ENCODE measurements at regions not wholly inside any gene's neighbourhood (a gene's known extent, or its start where the extent isn't known, plus 50 kb on each side); places are given as distances from the start of the nearest gene placed in this dataset.

DNA sequence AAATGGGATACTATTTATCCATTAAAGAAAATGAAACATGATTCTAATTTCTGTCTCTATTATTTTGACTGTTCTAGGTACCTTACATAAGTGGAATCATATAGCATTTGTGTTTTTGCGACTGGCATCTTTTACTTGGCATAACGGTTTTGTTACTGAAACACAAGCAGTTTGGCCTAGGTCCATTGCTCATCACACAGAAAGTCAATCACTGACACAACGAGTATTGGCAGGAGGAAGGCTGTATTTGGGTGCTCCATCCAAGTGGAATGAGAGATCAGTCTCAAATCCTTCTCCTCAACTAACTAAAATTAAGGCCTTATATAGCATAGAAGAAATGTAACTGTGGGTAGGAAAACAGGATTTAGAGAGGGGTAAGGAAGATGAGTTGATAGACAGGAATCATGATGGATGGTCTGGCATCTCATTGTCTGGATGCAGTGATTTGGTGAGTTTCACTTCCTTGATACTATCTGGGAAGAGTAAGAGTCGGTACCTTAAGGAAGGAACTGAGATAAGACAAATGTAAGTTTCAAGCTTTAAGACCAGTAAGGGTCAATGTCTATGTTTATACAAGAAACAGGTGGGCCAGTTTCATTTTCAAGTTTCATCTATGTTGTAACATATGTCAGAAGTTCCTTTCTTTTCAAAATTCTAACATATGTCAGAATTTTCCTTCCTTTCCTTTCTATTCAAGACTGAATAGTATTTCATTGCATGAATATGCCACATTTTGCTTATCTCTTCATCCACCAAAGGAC is 276.9 kb upstream of the RAB6C start:
- no peak for TF ChIP-seq ZNF274 (IDR thresholded peaks at IDR 0.05; ENCODE audit: low read depth, low read length)
- no peak overlapping the region for H3K4me3 ChIP-seq (ENCODE audit: low read length)

DNA sequence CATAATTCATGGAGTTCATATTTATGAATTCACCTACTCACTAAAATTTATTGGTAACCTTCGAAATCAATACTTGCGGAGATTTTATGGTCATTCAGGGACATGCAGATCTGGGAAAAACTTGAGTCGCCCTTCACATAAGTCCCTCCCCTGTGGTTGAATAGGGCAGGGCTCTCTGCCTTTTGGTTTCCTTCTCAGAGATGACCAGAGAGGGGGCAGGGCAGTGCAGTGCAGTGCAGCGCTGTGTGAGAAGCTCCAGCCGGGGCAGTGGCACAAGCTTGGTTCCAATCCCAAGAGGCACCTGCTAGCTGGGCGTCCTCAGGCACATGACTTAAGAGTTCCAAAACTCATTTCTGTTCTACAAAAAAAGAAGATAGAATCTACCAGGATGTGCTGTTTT is 274.4 kb upstream of the RAB6C start:
- no peak for TF ChIP-seq ZNF274 (IDR thresholded peaks at IDR 0.05; ENCODE audit: low read depth, low read length)
- H3K4me3 ChIP-seq (ENCODE audit: low read length), result no peak overlapping the region

DNA sequence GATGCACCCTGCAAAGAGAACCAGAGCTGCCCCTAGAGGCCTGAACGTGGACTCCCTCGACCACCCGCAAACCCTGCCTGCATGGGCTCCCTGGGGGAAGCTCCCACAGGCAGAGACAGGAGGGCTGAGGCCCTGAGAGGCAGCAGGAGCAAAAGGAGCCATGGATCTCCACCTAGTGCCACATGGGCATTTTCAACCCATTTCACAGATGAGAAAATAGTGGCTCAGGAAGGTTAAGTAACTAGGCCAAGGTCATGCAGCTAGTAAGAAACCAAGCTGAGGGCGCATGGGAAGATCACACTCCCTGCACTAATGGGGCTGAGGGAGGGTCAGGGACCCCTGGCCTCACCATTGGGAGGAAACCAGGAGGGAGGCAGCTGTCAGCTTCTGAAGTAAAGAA is 271.7 kb upstream of the RAB6C start:
- no peak for TF ChIP-seq ZNF274 (IDR thresholded peaks at IDR 0.05; ENCODE audit: low read depth, low read length)
- no peak overlapping the region for H3K4me3 ChIP-seq (ENCODE audit: low read length)

DNA sequence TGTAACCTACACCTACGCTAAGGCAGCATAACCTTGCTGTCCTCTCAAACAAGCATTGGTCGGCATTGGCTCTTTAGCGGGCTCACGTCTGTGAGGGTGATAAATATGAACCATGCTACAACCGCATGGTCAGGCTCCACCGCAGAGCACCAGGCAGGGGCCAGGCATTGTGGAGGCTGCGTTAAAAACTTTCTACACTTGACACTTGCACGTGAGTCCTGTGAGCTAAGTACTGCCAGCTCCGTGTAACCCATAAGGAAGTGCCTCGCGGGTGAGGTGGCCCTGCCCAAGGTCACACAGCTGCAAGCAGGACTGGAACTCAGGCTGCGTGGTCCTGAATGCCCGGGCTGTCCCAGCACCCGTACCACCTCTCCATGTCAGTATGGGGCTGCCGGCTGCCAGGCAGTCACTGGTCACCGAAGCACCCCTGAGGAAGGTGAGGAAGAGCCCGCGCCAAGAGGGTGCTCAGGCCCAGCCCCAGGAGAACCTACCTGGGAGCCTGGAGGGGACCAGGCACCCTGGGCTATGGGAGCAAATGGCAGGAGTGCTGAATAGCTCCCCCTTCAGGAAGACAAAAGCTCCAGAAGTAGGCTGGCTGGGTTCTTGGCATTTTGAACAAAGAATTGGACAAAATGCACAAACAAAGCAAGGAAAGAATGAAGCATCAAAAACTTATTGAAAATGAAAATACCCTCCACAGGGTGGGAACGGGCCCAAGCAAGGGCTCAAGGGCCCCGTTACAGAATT is 271.1 kb upstream of the RAB6C start:
- no peak for TF ChIP-seq ZNF274 (IDR thresholded peaks at IDR 0.05; ENCODE audit: low read depth, low read length)

DNA sequence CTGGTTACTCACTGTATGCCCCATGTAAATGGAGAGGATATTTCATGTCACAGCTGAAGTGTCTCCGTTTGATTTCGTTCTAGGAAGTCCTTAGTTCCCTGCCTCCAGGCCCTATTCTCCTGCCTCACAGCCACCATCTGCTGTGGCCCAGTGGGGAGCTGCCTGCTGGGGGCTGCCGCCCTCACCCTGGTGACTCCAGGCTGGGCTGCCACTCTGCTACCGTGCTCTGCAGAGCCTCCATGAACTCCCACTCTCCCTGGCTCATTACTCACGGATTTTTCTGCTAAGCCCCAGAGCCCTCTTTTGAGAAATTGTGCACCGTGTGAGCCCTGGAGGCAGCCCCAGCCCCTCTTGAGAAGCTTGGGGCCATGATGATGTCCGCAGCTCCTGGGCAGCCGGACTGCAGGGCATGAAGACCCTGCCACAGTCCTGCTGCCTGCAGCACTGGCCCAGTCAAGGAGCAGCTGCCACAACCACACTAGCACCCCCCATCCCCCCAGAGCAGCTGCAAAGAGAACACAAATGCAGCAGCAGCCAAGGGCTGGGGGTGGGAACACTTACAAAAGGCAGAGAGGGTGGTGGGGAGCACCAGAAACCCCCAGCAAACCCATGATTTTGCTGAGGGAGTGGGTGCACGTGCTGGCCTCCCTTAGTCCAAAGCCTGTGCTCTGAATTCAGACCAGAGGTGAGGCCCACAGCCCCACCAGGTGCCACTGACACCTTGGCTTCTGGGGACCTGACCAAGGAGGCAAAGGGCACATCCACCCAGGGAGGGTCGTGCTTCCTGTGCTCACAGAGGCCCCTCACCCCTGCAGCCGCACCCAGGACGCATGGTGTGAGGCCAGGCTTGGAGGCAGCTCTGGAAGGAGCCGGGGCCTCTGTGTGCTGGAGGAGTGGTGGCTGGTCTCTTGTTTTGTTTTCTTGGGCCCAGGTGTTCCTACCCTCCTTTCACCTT is 270.2 kb upstream of the RAB6C start:
- TF ChIP-seq ZNF274 (IDR thresholded peaks at IDR 0.05; ENCODE audit: low read depth, low read length), result no peak
- no peak overlapping the region for H3K4me3 ChIP-seq (ENCODE audit: low read length)

More for the DNA sequence above, 271.1 kb upstream of the RAB6C start:
- no peak overlapping the region for H3K4me3 ChIP-seq (ENCODE audit: low read length)

DNA sequence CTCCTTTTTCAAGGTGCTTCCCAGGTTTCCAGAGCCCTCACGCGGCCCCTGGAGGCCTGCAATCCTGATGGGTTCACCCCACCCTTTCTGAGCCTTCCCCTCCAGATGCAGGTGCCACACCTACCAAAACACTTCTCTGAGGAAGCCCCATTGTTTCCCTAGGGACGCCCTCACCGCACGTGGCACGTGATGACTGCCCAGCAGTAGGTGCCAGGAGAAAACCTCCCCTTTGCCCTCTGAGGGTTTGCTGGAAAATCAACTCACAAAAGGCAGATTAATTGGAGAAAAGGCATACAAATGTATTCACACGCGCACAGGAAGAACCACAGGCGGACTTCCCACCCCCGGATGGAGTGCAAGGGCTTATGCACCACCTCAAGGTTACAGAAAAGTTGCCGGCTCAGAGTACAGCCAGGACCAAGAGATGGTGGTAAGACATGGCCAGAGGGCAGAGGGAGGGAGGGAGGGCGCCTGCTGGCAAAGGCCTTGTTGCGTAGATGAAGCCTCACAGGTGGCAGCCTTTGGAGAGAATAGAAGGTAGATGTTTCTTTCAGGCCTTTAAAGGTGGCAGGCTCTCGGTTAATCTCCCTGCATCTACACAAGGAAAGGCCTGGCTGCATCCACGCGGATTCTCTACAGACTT is 269.4 kb upstream of the RAB6C start:
- no peak overlapping the region for H3K4me3 ChIP-seq (ENCODE audit: low read length)
- TF ChIP-seq ZNF274 (IDR thresholded peaks at IDR 0.05; ENCODE audit: low read depth, low read length), result no peak

DNA sequence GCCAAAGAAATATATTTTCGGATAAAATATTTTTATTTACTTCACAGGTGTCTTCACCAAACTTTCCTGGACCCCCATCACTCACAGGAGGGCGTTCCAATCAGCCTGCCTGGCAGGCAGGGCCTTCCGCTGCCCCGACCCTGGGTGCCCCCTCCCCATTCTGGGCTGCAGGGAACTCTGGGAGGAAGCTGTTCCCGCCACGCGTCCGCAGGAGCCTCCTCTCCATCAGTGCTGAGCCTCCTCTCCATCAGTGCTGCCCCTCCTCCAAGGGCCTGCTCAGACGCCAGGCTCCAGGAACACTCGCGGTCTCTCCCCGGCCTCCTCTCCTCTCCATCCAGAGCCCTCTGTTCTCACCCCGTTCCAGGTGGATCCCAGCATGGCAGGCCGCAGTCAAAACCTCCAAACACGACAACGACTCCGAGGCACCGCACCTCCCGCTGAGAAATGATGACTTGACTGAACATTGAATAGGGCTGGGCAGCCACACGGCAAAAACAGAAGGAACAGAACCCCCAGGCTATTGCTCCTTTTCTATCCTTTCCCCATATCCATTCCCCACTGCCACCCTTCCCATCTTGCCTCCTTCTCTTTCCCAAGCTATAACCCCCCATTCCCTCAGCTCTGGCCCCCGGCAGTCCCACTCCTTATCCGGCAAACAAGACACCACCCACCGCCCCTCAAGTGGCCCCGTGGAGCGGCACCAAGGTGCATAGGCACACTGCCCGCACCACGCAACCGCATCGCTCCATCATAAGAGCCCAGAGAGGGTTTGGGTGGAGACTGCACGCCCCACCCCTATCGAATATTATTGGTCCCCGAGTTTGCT is 268.6 kb upstream of the RAB6C start:
- no peak for TF ChIP-seq ZNF274 (IDR thresholded peaks at IDR 0.05; ENCODE audit: low read depth, low read length)
- H3K4me3 ChIP-seq (ENCODE audit: low read length), result no peak overlapping the region

DNA sequence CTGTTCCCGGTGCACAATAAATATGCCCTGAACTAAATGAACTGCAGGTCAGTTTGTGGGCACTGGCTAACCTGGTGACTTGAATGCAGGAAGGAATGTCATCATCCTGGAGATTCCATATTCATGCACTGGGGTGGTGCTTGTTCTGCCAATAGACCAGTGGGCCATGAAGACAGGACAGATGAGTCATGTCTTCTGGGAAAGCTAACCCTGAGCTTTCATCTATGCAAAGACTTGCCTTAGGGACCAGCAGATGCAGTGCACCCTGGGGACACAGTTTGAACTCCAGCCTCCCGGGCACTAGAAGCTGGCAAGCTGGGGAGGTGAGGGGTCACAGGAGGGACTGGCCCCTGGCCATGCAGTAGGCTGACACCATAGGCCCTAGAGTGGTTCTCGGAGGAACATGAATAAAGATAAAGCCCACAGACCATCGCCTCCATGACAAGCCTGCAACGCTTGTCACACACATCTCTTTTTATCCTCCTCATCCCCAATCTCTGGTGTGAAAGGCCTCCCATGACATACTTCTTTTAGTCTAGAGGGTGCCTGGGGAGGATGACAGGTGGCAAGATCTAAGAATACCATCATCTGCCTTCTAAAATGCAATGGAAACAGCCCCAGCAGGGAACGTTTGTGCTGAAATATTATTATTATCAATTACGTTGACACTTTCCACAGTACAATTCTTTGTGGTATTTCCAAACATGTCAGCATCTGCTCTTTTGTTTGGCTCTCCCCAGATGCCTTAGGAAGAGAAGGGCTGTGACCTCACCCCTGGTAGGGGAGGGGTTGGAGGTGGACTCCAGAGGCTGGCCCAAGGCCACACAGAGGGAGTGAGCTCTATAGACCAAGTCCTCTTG is 267.4 kb upstream of the RAB6C start:
- no peak for TF ChIP-seq ZNF274 (IDR thresholded peaks at IDR 0.05; ENCODE audit: low read depth, low read length)
- no peak overlapping the region for H3K4me3 ChIP-seq (ENCODE audit: low read length)

DNA sequence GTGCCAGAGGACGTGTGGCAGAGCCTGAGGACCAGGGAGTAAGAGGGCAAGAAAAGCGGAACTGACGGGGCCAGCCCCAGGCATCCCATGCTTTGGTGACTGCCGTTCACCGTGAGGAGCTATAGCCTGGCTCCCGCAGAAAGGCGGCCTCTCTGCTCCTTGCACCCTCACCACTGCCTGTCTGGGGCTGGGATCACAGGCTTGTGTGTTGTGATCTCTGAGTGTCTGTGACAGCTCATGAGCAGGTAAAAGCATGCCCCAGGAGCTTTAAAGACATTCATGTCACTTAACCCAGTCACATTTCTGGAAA is 266.8 kb upstream of the RAB6C start:
- no peak overlapping the region for H3K4me3 ChIP-seq (ENCODE audit: low read length)
- TF ChIP-seq ZNF274 (IDR thresholded peaks at IDR 0.05; ENCODE audit: low read depth, low read length), result no peak

DNA sequence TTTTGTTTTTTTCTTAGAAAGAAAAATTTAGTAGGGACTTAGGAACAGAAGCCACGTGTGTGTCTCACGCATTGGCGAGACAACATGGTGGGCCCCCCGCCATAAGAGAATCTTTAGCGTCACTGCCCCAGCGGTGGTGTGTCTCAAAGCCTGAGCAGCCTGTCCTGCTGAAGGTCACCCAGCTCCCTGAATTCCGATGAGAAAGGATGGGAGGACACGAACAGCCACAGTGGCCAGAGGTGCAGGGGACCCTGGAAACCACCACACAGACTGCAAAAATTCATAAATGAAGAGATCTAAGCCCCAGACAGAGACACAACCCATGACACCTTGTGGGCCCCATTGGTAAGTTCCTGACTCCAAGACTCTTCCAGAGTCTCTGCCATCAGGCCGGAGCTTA is 266.1 kb upstream of the RAB6C start:
- H3K4me3 ChIP-seq (ENCODE audit: low read length), result no peak overlapping the region
- no peak for TF ChIP-seq ZNF274 (IDR thresholded peaks at IDR 0.05; ENCODE audit: low read depth, low read length)

DNA sequence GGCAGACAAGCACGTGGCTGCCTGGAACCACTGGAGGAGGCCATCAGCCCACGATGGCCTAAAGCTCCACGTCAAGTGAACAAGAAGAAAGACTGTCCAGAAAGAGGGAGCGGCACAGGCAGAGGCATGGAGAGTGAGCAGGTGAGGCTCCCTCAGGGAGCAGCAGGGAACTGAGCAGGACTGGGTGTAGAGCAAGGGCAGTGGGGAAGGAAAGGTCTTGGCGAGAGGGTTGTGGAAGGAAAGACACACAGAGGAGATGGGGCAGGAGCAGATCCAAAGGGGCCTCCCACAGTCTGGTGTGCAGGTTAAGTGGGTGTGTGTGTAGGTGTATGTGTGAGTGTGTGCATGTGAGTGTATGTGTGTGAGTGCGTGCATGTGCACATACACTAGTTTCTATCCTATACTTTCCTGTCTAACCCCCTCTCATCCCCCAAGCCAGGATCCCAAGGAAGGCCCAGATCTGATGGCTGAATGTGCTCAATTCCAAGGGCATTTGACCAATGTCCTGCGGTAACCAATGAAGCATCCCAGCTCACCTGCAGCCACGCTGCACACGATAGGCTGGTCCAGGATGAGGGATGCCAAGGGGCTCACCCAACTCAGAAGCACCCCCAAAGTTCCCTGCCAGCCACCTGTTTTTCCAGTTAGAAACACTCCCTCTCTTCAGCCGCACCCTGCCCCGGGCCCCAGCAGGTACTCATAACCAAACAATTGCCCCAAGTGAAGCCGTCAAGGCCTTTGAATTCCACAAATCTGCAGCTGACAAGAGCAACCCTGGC is 262.5 kb upstream of the RAB6C start:
- no peak for TF ChIP-seq ZNF274 (IDR thresholded peaks at IDR 0.05; ENCODE audit: low read depth, low read length)

More for the DNA sequence above, 262.5 kb upstream of the RAB6C start:
- H3K4me3 ChIP-seq (ENCODE audit: low read length), result no peak overlapping the region

Measured in GM08714 (cell line).